Ecto neural progenitor cell (in vitro differentiated cells): ENCODE measurements at regions not wholly inside any gene's neighbourhood (a gene's known extent, or its start where the extent isn't known, plus 50 kb on each side); places are given as distances from the start of the nearest gene placed in this dataset.
"Not testable (repeated sequence)": the region's sequence is repeated elsewhere in the genome, so short reads cannot be mapped to it uniquely, and the experiment has no call there.

Source experiments
- DNase-seq: peaks from one replicate; pipeline ENCODE4 v3.0.0-alpha.2; 2018; ENCODE audit warnings: low spot score

DNA sequence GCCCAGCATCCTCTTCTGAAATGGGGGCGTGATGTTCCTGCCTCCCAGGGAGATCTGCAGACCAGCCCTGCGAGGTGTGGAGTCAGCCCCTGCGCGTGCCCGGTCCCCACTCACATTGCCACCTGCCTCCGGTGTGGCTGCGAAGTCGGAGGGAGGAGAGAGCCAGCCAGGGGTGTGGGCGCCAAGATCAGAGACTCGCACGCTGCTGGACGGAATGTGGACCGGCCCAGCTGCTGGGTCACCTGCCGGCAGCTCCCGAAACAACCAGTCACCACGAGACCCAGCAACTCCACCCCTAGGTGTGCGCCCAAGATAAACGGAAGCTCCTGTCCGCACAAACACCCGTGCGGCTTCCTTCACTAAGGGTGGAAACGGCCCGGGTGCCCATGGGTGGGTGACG lies 51.1 kb upstream of the EGFL7 start:
- DNase-seq: no peak

DNA sequence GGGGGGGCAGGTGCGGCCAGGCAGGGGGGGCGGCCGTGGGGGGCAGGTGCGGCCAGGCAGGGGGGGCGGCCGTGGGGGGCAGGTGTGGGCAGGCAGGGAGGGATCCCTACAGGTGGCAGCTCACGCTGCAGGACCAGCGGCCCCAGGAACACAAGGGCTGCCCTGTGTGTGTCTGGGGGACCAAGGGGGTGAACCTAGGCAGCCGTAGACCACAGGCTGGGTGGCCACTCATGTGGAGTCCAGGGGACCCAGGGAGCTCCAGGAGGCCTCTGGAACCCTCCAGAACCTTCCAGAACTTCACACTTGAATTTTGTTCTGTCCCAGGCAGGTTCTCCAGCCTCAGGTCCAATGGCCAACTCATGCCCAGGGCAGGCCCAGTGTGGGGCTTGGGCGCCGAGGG lies 51.6 kb upstream of the EGFL7 start:
- no peak for DNase-seq

GRCh38 chr9:136610426-136610825 lies 52.3 kb upstream of the EGFL7 start:
- DNase-seq: no peak

- no peak for DNase-seq
Measured at GRCh38 chr9:136609838-136610311, 52.8 kb upstream of the EGFL7 start.

- no peak for DNase-seq
Measured at GRCh38 chr9:136609160-136609475, 53.6 kb upstream of the EGFL7 start.

DNA sequence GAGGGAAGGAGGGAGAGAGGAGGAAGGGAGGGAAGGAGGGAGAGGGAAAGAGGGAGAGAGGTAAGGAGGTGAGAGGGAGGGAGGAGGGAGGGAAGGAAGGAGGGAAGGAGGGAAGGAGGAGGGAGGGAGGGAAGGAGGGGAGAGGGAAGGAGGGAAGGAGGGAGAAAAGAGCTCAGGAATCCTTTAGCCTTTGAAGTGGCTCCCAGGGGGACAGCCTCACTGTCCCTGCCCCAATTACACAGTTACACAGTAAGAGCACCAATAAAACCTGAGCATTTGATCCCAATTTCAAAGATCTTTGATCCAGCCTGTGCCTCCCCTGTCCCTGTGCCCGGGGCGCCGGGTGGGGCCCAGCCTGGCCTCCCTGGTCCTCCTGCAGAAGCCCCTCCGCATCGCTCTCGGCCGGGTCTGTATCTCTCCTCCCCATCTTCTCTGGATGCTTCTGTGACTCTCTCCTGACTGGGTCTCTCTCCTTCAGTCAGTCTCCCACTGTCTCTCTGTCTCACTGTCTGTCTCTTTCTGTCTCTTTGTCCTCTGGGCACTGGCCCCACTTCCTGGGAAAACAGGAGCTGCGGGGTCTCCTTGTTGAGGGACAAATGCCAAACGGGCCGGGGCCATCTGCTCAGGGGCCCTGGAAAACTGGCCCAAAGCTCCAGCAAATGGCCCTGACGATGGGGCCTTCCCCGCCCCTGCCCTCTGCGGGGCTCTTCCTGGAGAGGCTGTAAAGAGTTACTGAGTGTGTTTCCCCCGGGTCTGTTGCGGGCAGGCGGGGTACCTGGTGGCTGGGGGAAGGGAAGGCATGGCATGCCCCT lies 54.2 kb upstream of the EGFL7 start:
- no peak for DNase-seq

DNA sequence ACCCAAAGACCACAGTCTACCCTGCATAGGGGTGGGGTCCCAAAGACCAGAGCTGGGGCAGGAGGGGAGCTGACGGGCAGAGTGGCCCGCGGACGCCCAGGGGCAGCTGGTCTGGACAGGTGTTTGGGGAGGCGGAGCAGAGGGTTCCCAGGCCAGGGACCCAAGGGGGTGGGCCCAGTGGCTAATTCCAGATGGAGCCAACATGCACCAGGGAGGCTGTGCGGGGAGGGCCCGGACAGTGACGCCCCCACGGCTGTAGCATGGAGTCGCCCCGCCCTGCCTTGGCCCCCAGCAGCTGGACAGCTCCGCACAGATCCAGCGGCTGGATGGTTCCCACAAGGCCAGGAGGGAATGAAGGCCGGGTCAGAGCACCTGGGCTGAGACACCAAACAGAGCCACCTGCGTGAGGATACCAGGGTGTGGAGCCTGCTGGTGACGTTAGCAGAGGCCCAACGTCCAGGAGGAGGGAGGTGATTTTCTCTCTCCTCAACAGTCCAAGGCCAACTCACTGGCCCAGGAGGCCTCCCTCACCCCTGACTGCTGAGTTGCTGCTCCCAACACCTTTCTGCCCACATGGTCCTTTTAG lies 55.3 kb upstream of the EGFL7 start:
- no peak for DNase-seq

- DNase-seq: no peak
Measured at GRCh38 chr9:136606687-136607333, 55.9 kb upstream of the EGFL7 start.

- DNase-seq: no peak
Measured at GRCh38 chr9:136605988-136606660, 56.6 kb upstream of the EGFL7 start.

DNA sequence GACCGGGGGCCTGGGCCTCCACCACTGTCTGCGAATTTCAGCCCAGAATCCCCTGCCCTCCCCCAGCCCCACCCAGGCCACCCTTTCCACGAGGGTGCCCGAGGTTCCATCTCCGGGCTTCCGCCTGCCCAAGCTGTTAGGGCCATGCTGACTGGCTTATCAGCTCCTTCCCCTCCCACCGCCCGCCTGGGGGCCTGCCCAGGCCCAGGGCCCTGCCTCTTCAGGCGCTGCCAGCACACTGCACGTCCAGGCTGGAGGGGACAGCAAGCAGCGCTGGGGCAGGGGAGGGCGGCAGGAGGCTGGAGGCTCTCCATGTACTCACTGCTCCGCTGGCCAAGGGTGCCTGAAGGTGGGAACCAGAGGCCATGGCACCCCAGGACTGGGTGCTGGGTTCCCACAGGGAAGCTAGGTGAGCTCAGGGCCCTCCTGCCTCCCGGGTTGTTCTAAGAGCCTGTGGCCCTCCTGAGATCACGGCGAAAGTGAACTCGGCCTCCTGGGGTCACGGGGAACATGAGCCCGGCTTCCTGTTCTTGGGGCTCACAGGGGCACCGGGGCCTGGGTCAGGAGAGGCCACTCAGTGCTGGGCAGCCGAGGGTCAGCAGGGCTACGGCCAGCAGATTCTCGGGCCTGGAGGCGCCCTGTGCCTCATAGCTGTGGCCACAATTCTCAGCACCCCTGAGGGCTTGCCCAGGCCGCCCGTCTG lies 57.7 kb upstream of the EGFL7 start:
- DNase-seq: no peak

DNA sequence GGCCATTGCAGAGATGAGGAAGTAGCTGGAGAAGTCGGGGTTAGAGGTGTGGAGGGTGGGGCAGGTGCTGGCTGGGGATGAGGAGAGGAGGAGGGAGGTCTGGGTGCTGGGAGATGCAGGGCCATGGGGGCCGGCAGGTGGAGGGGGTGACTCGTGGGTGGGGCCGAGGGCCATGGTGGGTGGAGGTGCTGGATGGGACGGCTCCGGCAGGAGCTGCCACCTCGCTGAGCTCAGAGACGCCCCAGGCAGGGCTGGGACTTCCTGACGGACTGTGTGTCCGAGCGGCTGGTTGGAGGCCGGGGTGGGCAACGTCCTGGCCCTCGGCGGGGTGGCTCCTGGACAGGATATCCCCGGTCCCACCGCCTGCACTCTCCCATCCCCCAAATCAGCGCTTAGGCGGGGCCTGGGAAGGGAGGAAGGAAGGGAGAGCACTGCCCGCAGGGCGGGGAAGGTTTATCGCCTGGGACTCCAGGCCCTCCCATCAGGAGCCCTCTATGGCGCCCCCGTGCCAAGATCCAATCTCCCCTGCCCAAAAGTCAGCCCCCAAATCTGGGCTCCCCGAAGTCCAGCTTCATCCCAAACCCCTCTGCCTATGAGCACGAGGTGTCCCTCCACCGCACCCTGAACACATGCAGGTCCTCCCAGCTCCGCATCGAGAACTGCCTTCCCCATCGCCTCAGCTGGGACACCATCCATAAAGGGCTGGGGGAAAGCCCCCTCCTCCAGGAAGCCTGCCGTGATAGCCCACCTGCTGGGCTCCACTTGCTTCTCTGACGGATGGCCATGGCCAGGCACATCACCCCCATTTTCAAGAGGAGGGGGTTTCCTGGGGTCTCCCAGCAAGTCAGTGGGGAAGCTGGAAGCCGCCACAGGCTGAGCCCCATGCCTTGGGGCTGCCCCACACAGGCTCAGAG lies 58.3 kb upstream of the NOTCH1 start:
- DNase-seq: no peak

DNA sequence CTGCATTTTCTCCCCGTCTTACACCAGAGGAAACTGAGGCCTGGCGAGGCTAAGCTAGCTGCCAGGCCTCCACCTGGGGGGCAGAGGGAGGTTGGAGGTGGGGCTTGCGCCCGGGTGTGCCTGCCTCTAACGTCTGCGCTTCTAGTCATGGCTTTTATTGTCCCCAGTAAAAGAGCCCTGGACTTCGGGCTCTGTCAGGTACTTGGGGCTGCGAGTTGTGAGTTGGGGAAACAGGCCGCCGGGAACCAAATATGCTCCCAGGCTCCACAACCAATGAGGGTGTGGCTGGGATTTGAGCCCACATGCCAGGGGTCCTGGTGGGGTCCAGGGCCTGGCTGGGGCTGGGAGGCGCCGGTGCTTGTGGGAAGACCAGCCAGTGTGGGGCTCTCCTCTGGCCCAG lies 57.4 kb upstream of the NOTCH1 start:
- DNase-seq: no peak

- DNase-seq: no peak
Measured at GRCh38 chr9:136602193-136602885, 56.5 kb upstream of the NOTCH1 start.

GRCh38 chr9:136601250-136601973 lies 55.6 kb upstream of the NOTCH1 start:
- DNase-seq: not testable (repeated sequence)

DNA sequence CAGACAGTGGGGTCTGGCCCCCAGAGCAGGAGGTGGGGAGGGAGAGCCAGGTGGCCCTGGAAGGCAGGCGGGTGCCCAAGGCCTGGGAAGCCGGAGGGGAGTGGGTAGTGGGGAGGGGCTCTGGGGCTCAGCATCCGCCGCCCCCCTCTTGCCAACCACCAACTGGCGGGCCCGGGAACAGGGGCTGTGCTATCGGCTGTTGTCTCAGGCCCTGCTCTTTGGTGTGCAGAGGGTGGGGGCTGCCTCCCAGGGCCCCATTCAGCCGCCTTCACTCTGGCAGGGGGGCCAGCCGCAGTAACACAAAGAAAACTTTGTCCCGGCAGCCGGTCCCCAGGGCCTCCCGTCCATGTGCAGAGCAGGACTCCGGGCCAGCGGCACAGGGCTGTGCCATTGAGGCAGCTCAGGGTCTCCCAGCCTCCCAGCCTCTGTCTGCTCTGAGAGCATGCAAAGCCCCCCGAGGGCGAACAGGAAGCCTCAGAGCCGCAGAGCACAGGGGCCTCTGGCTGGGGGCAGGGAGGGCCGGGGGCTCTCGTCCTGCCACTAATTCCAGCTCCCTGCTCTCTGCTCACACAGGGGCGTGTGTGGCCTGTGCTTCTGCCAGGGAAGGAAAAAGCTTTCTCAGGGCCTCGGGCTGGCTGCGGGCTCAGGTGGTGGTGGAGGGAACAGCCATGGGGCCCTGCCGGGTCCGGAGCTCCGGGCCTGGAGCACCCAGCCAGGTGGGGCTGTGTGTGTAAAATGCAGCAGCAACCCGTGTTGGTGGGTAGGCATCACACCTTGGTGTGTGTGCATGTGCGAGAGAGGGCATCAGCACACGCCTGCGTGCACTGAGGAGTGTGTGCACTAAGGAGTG lies 54.2 kb upstream of the NOTCH1 start:
- DNase-seq: peak; percentile 73

DNA sequence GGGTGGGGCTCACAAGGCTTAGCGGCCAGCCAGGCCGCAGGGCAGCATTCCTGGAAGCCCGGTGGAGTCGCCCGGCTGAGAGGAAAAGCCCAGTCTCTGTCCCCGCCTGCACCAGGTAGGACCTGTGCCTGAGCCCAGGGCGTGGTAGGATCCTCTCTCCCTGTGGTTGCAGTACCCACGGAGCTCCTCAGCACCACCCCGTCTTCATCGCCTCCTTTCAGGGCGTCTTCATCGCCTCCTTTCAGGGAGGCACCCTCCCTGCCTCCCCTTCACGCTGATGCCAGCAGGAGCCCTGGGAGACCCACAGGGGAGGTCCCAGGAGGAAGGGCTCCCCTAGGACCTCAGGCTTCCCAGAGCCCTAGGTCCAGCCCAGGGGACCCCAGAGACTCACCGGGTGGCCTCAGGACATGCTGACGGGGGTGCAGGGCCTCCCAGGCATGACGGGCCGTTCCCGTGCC lies 53.3 kb upstream of the NOTCH1 start:
- DNase-seq: no peak

GRCh38 chr9:136598390-136599073 lies 52.7 kb upstream of the NOTCH1 start:
- DNase-seq: not testable (repeated sequence)

DNA sequence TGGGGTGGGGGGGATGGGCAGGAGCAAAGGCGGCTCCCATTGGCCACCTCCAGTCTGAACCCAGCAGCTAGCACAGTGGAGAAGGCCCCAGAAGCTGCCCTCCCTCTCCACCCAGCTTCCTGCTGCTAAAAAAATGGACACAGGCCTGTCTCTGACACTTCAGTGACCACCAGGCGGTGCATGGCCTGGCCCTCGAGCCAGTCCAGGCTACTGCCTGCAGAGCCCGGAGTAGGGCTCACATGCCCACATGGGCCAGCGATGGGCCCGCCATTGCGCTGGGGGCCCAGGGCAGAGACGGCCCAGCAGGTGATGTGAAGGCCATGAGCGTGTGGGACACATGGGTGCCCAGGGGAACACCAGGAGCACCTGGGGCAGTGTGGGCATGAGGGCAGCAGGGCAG lies 52.1 kb upstream of the NOTCH1 start:
- DNase-seq: no peak
